ENCODE measurements at regions not wholly inside any gene's neighbourhood (a gene's known extent, or its start where the extent isn't known, plus 50 kb on each side); places are given as distances from the start of the nearest gene placed in this dataset.

- TF ChIP-seq CTCF (IDR thresholded peaks at IDR 0.05) (no peak), POLR2A (IDR thresholded peaks at IDR 0.05) (no peak)
Measured at GRCh38 chr5:89711526-89711925, 698.0 kb downstream of the CETN3 start.
